GM18508 (cell line): ENCODE measurements at regions not wholly inside any gene's neighbourhood (a gene's known extent, or its start where the extent isn't known, plus 50 kb on each side); places are given as distances from the start of the nearest gene placed in this dataset.

Experiments used
- ATAC-seq: cut with Tn5 transposase; IDR thresholded peaks from one replicate; pipeline ENCODE4 v1.9.1; 2021; ENCODE audit warnings: moderate number of reproducible peaks; ENCODE audit not compliant: insufficient read depth, unreplicated experiment

- ATAC-seq: no peak
Measured at GRCh38 chr5:158116965-158117364, 258.0 kb upstream of the CLINT1 start.

GRCh38 chr5:158115468-158115867 lies 256.5 kb upstream of the CLINT1 start:
- no peak for ATAC-seq

- ATAC-seq: no peak
Measured at GRCh38 chr5:158108177-158108576, 249.2 kb upstream of the CLINT1 start.

- no peak for ATAC-seq
Measured at GRCh38 chr5:158100373-158100888, 241.5 kb upstream of the CLINT1 start.

- no peak for ATAC-seq
Measured at GRCh38 chr5:158099571-158100105, 240.7 kb upstream of the CLINT1 start.

- no peak for ATAC-seq
Measured at GRCh38 chr5:158096835-158097234, 237.9 kb upstream of the CLINT1 start.

- ATAC-seq: no peak
Measured at GRCh38 chr5:158086856-158087255, 227.9 kb upstream of the CLINT1 start.

GRCh38 chr5:158084292-158084691 lies 225.3 kb upstream of the CLINT1 start:
- ATAC-seq: no peak

- no peak for ATAC-seq
Measured at GRCh38 chr5:158082696-158083287, 223.8 kb upstream of the CLINT1 start.

GRCh38 chr5:158080112-158080511 lies 221.2 kb upstream of the CLINT1 start:
- no peak for ATAC-seq

GRCh38 chr5:158079097-158079496 lies 220.2 kb upstream of the CLINT1 start:
- no peak for ATAC-seq

GRCh38 chr5:158074992-158075769 lies 216.2 kb upstream of the CLINT1 start:
- ATAC-seq: no peak

GRCh38 chr5:158074597-158074991 lies 215.6 kb upstream of the CLINT1 start:
- no peak for ATAC-seq

GRCh38 chr5:158070859-158071258 lies 211.9 kb upstream of the CLINT1 start:
- no peak for ATAC-seq

- no peak for ATAC-seq
Measured at GRCh38 chr5:158069838-158070237, 210.9 kb upstream of the CLINT1 start.

- ATAC-seq: no peak
Measured at GRCh38 chr5:158068964-158069363, 210.0 kb upstream of the CLINT1 start.

GRCh38 chr5:158066076-158066475 lies 207.1 kb upstream of the CLINT1 start:
- no peak for ATAC-seq

GRCh38 chr5:158064334-158065123 lies 205.6 kb upstream of the CLINT1 start:
- no peak for ATAC-seq

- no peak for ATAC-seq
Measured at GRCh38 chr5:158063052-158063451, 204.1 kb upstream of the CLINT1 start.

- no peak for ATAC-seq
Measured at GRCh38 chr5:158061451-158061850, 202.5 kb upstream of the CLINT1 start.

GRCh38 chr5:158060212-158060611 lies 201.3 kb upstream of the CLINT1 start:
- ATAC-seq: no peak
